ENCODE measurements at regions not wholly inside any gene's neighbourhood (a gene's known extent, or its start where the extent isn't known, plus 50 kb on each side); places are given as distances from the start of the nearest gene placed in this dataset.
"Not testable (repeated sequence)": the region's sequence is repeated elsewhere in the genome, so short reads cannot be mapped to it uniquely, and the experiment has no call there.

DNA sequence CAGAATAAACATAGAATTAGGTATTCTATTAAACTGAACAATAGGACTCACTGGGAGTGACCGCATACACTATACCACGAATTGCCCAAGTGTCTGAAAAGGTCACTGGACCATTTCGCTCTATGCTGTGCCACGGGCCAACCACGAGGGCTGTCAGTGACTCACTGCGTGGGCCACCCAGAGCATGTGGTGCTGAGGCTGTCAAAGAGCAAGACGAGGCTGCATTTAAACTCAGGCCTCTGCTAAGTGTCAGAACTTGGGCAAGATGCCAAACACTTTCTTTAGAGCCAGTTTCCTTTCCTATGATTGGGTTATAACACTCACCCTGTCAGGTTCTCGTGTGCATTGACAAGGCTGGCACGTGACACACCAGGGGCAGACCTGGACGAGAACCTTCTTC, 97.5 kb downstream of the SH3YL1 start:
- Mint-ChIP-seq H3K27me3 (peaks cover 20% of the 10 kb centered on the region), H3K27ac (no peak overlapping the region), H3K36me3 (peaks cover 2% of the 10 kb centered on the region), H3K4me1 (peaks cover 3% of the 10 kb centered on the region), H3K4me3 (no peak overlapping the region), H3K9me3 (ENCODE audit: low read depth) (no peaks in the 10 kb centered on the region)
- CTCF ChIA-PET, result no interaction called here
- ATAC-seq (no peak), DNase-seq (no peak)

DNA sequence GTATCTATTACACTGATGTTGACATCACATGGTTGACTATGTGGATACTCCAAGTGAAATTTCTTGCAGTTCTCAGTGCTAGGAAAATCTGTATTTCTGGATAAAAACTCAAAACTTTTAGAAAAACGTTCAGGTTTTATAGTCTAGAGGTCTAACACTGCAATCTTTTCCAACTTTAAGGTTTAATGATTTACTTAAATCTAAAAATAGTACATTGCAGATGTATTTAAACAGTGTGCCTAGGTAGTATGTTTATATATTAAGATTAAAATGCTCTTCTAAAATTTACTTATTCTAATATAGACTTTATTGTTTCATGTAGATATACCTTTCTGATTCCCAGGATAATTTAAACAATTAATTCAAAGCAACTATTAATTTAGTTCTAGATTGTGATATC, 98.3 kb downstream of the SH3YL1 start:
- ATAC-seq (no peak), DNase-seq (no peak)
- Mint-ChIP-seq H3K4me3 (no peak overlapping the region), H3K4me1 (peaks cover 3% of the 10 kb centered on the region), H3K27me3 (peaks cover 20% of the 10 kb centered on the region), H3K27ac (no peak overlapping the region), H3K36me3 (peaks cover 2% of the 10 kb centered on the region), H3K9me3 (ENCODE audit: low read depth) (no peaks in the 10 kb centered on the region)
- CTCF ChIA-PET, result no interaction called here

DNA sequence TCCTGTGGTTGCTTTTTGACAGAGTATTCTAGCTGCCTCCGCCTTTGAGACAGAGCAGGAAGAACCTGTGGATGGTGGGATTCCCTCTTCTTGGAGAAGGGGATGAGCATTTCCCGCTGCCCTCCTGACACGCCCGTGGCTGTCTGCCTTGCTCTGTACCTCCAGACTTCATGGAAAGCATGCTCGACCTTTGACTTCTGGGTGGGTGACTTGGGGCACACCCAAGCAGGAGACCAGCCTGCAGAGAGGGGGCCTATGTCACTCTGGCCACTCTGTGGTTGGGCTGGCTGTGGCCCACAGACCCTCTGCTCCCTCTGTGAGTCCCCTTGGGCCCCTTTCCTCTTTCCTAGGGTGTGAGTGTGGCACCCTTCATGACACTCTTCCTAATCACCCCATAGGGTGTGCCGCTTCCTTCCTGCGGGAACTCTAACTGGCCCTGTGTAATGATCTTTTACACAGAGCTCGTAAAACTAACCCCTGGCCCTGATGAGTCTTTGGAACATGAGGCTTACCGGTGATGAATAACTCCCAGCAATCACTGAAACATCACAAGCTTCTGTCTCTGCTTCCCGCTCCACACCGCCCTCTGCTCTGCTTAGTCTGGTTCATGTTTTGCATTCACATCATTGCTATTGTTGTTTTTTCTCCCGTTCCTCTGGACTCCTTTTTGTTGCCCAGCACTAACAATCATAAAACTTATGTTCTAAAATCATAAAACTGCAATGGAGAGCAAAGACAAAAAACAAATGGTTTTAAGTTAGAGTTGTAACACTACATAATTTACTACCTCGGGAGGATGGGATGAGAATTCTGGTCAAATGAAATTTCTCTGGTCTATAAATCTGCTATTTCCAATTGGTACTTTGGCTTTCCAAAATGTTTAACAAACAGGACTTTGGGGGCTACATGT, 101.1 kb downstream of the SH3YL1 start:
- DNase-seq (no peak), ATAC-seq (no peak)
- Mint-ChIP-seq H3K36me3 (peaks cover 2% of the 10 kb centered on the region), H3K27me3 (peaks cover 22% of the 10 kb centered on the region), H3K9me3 (ENCODE audit: low read depth) (no peaks in the 10 kb centered on the region), H3K27ac (no peak overlapping the region), H3K4me1 (peaks cover 3% of the 10 kb centered on the region), H3K4me3 (no peak overlapping the region)
- CTCF ChIA-PET, result no interaction called here

DNA sequence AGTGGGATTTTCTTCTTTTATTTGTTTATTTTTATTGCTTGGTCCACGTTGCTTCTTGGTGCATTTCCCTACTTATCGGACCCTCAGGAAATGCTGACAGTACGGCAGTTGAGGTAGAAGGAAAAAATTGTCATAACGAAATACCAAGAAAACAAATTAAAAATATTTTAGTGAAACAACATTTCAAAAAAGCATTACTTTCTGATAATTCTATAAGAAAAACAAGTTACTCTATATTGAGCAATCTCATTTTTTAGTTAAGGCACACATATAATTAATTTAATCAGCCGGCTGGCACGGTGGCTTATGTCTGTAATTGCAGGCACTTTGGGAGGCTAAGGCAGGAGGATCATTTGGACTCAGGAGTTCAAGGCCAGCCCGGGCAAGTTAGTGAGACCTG, 102.1 kb downstream of the SH3YL1 start:
- Mint-ChIP-seq H3K9me3 (ENCODE audit: low read depth) (no peaks in the 10 kb centered on the region), H3K27me3 (peaks cover 21% of the 10 kb centered on the region), H3K4me1 (peaks cover 3% of the 10 kb centered on the region), H3K27ac (no peak overlapping the region), H3K4me3 (no peak overlapping the region), H3K36me3 (peaks cover 2% of the 10 kb centered on the region)
- no peak for ATAC-seq
- CTCF ChIA-PET, result no interaction called here
- no peak for DNase-seq

DNA sequence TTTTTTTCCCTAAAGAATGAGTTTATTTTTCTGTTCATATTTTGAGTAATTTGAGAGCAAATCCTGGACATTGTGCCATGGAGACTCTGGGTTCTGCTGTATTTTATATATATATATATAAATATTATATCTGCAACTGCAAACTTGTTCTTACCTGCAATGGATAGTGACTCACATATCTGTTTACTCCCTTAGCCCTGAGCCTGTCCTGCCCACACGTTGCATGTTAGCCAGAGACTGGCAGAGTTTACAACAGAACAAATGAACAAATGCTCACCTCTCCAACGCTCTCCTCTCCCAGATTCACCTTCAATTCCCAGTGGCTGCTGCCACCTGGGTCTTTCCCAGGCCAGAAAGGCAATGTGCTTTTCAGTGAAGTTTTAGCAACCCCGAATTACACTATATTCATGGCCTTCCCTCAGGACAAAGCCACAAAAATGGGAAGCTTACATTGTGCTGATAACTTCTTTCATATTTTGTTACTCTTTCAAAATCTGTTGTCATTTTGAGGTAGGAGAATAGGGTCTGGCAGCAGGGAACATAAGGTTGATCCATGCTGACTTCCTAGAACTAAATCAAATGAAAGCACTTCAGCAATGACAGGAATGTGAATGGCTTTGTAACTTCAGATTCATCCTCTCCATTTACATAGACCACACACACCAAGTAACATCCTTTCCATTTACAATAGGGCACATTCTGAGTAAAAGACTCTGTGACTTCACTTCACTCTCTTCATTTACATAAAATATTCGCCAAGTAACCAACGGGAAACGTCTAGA, 105.4 kb upstream of the FAM110C start:
- peaks cover 29% of the 10 kb centered on the region for H3K27me3 Mint-ChIP-seq
- DNase-seq, result no peak
- H3K36me3 Mint-ChIP-seq, result no peaks in the 10 kb centered on the region
- no peaks in the 10 kb centered on the region for H3K4me1 Mint-ChIP-seq
- CTCF ChIA-PET, result no interaction called here
- H3K9me3 Mint-ChIP-seq (ENCODE audit: low read depth), result no peaks in the 10 kb centered on the region
- no peak overlapping the region for H3K4me3 Mint-ChIP-seq
- no peak overlapping the region for H3K27ac Mint-ChIP-seq
- no peak for ATAC-seq

DNA sequence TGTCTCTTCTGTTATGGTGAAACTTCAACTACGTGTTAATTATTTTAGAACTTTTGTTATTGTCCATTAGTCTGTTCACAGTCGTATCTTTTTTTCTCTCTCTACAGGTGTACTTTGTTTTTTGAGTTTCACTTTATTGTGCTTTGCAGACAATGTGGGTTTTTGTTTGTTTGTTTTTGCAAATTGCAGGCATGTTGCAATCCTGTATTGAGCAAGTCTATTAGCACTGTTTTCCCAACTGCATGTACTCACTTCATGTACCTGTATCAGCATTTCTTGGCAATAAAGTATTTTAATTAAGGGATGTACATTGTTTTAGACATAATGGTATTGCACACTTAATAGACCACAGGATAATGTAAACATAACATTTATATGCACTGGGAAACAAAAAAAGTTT, 99.1 kb upstream of the FAM110C start:
- Mint-ChIP-seq H3K9me3 (ENCODE audit: low read depth) (no peaks in the 10 kb centered on the region), H3K27ac (no peak overlapping the region), H3K36me3 (no peaks in the 10 kb centered on the region), H3K4me1 (no peaks in the 10 kb centered on the region), H3K4me3 (no peak overlapping the region), H3K27me3 (peaks cover 37% of the 10 kb centered on the region)
- CTCF ChIA-PET, result no interaction called here
- DNase-seq (no peak), ATAC-seq (no peak)

DNA sequence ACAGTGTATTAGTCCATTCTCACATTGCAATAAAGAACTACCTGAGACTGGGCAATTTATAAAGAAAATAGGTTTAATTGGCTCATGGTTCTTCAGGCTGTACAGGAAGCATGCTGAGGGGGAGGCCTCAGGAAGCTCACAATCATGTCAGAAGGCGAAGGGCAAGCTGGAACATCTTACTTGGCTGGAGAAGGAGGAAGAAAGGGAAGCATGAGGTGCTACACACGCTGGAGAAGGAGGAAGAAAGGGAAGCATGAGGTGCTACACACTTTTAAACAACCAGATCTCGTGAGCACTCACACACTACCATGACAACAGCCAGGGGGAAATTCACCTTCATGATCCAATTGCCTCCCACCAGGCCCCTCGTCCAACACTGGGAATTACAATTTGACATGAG, 95.3 kb upstream of the FAM110C start:
- Mint-ChIP-seq H3K4me1 (no peaks in the 10 kb centered on the region), H3K4me3 (no peak overlapping the region), H3K27ac (no peak overlapping the region), H3K9me3 (ENCODE audit: low read depth) (no peaks in the 10 kb centered on the region), H3K27me3 (peaks cover 45% of the 10 kb centered on the region), H3K36me3 (no peaks in the 10 kb centered on the region)
- ATAC-seq (no peak), DNase-seq (no peak)
- CTCF ChIA-PET, result interaction anchor here (1.5 kb wide), 2 partner anchors 117 to 123 kb away, joined by 10 to 11 read pairs; no protein-coding TSS in a partner anchor

DNA sequence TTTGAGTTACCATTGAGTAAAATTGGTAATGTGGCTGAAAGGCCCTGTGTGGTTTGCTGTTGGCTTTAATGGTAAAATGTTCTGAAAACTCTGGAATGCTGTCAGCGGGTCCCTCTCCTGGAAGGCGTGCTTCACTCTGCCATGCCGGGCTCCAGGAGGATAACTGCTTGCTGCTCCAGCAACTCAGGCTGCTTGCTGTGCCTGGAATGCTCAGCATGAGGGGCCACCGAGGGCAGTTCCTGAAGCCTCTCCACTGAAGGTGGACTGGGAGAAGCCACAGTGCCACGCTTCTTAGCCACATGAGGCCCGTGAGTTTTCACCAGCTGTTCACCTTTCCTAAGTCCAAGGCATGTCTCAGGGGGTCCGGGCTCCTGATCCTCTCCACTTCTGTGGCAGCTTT, 90.4 kb upstream of the FAM110C start:
- no peaks in the 10 kb centered on the region for H3K9me3 Mint-ChIP-seq (ENCODE audit: low read depth)
- ATAC-seq (no peak), DNase-seq (no peak)
- H3K4me1 Mint-ChIP-seq, result no peaks in the 10 kb centered on the region
- peaks cover 47% of the 10 kb centered on the region for H3K27me3 Mint-ChIP-seq
- CTCF ChIA-PET, result no interaction called here
- no peak overlapping the region for H3K4me3 Mint-ChIP-seq
- no peaks in the 10 kb centered on the region for H3K36me3 Mint-ChIP-seq
- no peak overlapping the region for H3K27ac Mint-ChIP-seq

DNA sequence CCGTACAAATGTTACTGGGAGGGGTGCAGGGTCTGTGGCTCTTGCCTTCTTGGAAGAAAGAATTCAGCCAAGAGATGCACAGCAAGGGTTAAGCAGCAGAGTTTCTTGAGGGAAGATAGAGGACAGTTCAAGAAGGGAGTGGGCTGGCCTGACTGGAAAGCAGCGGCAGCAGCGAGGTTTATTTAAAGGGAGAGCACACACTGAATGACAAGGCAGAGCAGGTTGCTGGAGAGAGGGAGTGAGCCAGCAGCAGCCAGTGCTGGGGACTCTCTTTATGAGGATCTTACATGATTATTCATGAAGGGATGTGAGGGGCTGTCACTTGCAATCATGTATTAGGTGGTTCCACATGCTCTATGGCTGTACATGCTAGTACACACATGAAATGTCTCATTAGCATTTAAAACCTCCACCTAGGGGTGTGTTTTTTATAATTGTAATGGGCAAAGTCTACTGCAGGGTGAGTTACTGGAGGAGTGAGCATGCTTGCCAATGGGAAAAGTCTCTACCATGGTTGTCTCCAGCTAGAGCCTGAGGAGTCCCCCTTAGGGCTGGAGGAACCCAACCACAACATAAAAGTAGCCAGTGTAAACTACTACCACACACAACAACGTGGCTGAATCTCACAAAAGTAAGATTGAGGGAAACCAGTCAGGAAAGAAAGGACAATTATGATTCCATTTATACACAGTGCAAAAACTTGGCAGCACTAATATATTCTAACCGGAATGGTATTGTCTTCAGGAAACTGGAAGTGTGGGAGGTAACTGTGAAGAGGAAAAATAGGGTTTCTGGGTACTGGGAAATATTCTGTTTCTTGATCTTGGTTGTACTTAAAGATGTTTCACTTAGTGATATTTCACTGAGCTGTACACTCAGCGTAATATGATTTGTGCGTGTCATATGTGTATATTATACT, 87.6 kb upstream of the FAM110C start:
- Mint-ChIP-seq H3K4me1 (no peaks in the 10 kb centered on the region), H3K36me3 (no peaks in the 10 kb centered on the region), H3K4me3 (no peak overlapping the region), H3K9me3 (ENCODE audit: low read depth) (no peaks in the 10 kb centered on the region), H3K27ac (no peak overlapping the region), H3K27me3 (peaks cover 55% of the 10 kb centered on the region)
- DNase-seq (no peak), ATAC-seq (no peak)
- CTCF ChIA-PET, result no interaction called here

DNA sequence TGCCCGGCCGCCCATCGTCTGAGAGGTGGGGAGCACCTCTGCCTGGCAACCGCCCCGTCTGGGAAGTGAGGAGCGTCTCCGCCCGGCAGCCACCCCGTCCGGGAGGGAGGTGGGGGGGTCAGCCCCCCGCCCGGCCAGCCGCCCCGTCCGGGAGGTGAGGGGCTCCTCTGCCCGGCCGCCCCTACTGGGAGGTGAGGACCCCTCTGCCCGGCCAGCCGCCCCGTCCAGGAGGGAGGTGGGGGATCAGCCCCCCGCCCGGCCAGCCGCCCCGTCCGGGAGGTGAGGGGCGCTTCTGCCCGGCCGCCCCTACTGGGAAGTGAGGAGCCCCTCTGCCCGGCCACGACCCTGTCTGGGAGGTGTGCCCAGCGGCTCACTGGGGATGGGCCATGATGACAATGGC, 80.5 kb upstream of the FAM110C start:
- ATAC-seq; H3K36me3 Mint-ChIP-seq; DNase-seq; H3K27ac Mint-ChIP-seq; H3K4me1 Mint-ChIP-seq; CTCF ChIA-PET; H3K4me3 Mint-ChIP-seq; H3K9me3 Mint-ChIP-seq (ENCODE audit: low read depth): not testable (repeated sequence)
- peaks cover 39% of the 10 kb centered on the region for H3K27me3 Mint-ChIP-seq

DNA sequence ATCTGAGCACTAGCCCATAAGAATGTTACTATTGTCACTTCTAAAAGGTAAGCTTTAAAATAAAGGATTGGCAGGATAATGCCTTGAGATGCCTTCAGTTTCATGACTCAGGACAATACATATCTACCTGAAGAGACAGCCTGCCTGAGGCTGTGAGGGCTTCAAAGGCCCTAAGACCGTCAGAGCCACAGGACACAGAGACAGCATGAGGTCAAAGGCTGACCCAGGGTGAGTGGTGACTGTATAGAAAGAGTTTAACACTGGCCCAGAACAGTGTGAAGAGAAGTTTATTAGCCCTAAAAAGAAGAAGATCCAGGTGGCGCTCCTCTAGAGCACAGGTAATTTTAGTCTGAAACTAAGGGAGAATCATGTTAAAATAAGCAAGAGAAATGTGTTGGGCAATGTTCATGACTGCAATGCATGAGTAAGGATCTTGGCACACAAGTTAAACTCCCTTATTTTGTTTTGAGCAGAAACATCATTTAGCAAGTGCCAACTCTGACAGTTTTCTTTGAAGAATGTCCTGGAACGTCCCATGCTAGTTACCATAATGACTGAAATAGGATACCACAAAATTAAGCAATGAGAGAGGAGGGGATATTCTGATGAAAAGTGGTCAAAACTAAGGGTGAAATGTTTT, 78.1 kb upstream of the FAM110C start:
- CTCF ChIA-PET, result no interaction called here

DNA sequence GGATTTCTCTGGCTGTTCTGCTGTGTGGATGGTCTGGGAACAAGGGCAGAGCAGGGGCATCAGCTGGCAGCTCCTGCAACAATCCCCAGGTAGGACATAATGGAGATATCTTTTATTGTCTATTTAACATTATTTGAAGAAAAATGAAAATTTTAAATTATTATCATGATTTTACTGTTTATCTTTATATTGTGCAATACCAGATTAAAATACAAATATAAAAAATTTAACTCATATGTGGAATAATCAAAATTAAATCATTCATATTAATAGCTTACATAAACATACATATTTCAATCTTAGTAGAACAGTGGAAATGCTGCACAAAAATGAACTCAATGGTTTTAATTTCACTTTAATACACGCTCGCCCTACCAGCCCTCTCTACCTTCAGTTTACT, 70.6 kb upstream of the FAM110C start:
- no peak overlapping the region for H3K4me3 Mint-ChIP-seq
- no peaks in the 10 kb centered on the region for H3K36me3 Mint-ChIP-seq
- CTCF ChIA-PET, result no interaction called here
- peaks cover 26% of the 10 kb centered on the region for H3K27me3 Mint-ChIP-seq
- DNase-seq (no peak), ATAC-seq (no peak)
- no peaks in the 10 kb centered on the region for H3K9me3 Mint-ChIP-seq (ENCODE audit: low read depth)
- no peak overlapping the region for H3K27ac Mint-ChIP-seq
- no peaks in the 10 kb centered on the region for H3K4me1 Mint-ChIP-seq

More for the DNA sequence above, 78.1 kb upstream of the FAM110C start:
- Mint-ChIP-seq H3K9me3 (ENCODE audit: low read depth) (no peaks in the 10 kb centered on the region), H3K36me3 (no peaks in the 10 kb centered on the region), H3K27ac (no peak overlapping the region), H3K4me3 (no peak overlapping the region), H3K27me3 (peaks cover 26% of the 10 kb centered on the region), H3K4me1 (no peaks in the 10 kb centered on the region)
- no peak for ATAC-seq
- DNase-seq, result no peak

DNA sequence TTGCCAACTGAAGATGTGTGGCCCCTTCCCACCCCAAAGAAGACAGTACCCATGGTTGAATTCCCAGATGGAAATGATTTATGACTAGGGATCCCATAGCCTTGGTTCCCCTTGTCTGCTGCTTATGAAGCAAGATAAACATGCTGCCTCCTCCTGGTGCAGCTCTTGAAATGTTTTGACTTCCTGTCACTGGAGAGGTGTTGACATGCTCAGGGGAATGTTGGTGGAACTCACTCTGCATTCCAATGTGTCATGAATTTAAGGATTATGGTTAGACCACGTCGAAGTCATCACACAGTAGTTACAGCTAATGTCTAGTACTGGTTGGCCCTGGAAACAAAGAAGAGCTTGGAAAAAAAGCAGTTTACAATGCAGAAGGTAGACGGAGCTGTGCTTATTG, 69.0 kb upstream of the FAM110C start:
- H3K9me3 Mint-ChIP-seq (ENCODE audit: low read depth), result no peaks in the 10 kb centered on the region
- no peaks in the 10 kb centered on the region for H3K4me1 Mint-ChIP-seq
- no peak overlapping the region for H3K4me3 Mint-ChIP-seq
- ATAC-seq (no peak), DNase-seq (no peak)
- no peak overlapping the region for H3K27ac Mint-ChIP-seq
- peaks cover 18% of the 10 kb centered on the region for H3K27me3 Mint-ChIP-seq
- CTCF ChIA-PET, result no interaction called here
- H3K36me3 Mint-ChIP-seq, result no peaks in the 10 kb centered on the region

Measured in activated CD8-positive, alpha-beta memory T cell treated with anti-CD3 and anti-CD28 coated beads, Interleukin-2, amount 10 ng/mL, durations not matched to agents 7 days and 5 days (primary cell).